K562 (cell line): ENCODE measurements at regions not wholly inside any gene's neighbourhood (a gene's known extent, or its start where the extent isn't known, plus 50 kb on each side); places are given as distances from the start of the nearest gene placed in this dataset.

Experiments used
- ATAC-seq: fragments of 200-7000 bp; cut with Tn5 transposase; 3 replicates; pipeline ENCODE4 v1.9.1; 2020; ENCODE audit warnings: moderate library complexity
- BruUV-seq: library from RNA; stranded (reverse); fragments of 400-500 nt; replicated peaks from 2 replicates; lab custom pipeline; 2021; lab: Mats Ljungman, UMichigan
- CTCF ChIA-PET: fragments of 300-600 bp; formaldehyde crosslinking; extraction: SDS; loops from one replicate; lab custom pipeline; 2021; ENCODE audit warnings: low intra/inter-chr PET ratio; lab: Yijun Ruan, JAX
- POLR2A ChIA-PET: fragments of 300-600, 350-650 bp; sonication (Branson Sonifier 250); formaldehyde crosslinking; extraction: SDS; loops from one replicate; lab custom pipeline; 2021; ENCODE audit warnings: antibody characterized with exemption, inconsistent platforms; lab: Yijun Ruan, JAX
- DNase-seq, 4 experiments: peaks; one replicate each; pipeline versions ENCODE4 v3.0.0 to v3.0.0-alpha.2; 2011 to 2018; ENCODE audit warnings: low spot score in 3 of 4, mixed read lengths in 3 of 4; ENCODE audit errors: extremely low read depth in 1 of 4
- FAIRE-seq: peaks from 2 replicates; lab custom pipeline; 2011; peaks lifted over from hg19 to GRCh38; lab: Jason Lieb, UNC
- H2AFZ ChIP-seq: 2 replicates; pipeline ENCODE4 v1.6.0; 2011; ENCODE audit warnings: low read depth, low read length, control low read depth, inconsistent platforms
- H3K27ac ChIP-seq: fragments of 200-600 bp; 3 replicates; pipeline ENCODE4 v1.8.0; 2011; ENCODE audit warnings: low read depth, mild to moderate bottlenecking, control low read depth, inconsistent platforms, low read length, moderate library complexity, mixed read lengths; ENCODE audit errors: extremely low read depth
- H3K27me3 ChIP-seq, 2 experiments: fragments of 300-600 bp in 1 of 2; 2 replicates in 1 of 2; 3 replicates in 1 of 2; pipeline versions ENCODE4 v1.6.0 to v1.8.0; 2011; ENCODE audit warnings: inconsistent platforms in 2 of 2, low read length in 2 of 2, mild to moderate bottlenecking in 1 of 2, mixed read lengths in 1 of 2, moderate library complexity in 1 of 2; ENCODE audit not compliant: control insufficient read depth in 2 of 2, insufficient read depth in 2 of 2
- H3K36me3 ChIP-seq: fragments of 300-600 bp; 3 replicates; pipeline ENCODE4 v1.8.0; 2011; ENCODE audit warnings: mild to moderate bottlenecking, low read length, inconsistent platforms; ENCODE audit not compliant: control insufficient read depth, insufficient read depth
- H3K4me1 ChIP-seq, 2 experiments: fragments of 200-600 bp in 1 of 2; replicated peaks in 1 of 2; 2 replicates in 1 of 2; 3 replicates in 1 of 2; pipeline versions ENCODE4 v1.5.1 to v1.8.0; 2011; ENCODE audit warnings: inconsistent platforms in 2 of 2, low read length in 2 of 2, mild to moderate bottlenecking in 1 of 2, mixed read lengths in 1 of 2, moderate library complexity in 1 of 2; ENCODE audit not compliant: control insufficient read depth in 2 of 2, insufficient read depth in 2 of 2
- H3K4me2 ChIP-seq: 2 replicates; pipeline ENCODE4 v1.6.1; 2011; ENCODE audit warnings: low read length, control low read depth, inconsistent platforms, mixed read lengths; ENCODE audit not compliant: insufficient read depth
- H3K4me3 ChIP-seq: fragments of 200-600 bp; sonication (generic), shearing (Covaris generic); 2 replicates; pipeline ENCODE4 v1.5.1; 2016; ENCODE audit warnings: control low read depth, inconsistent platforms
- H3K79me2 ChIP-seq: fragments of 200-600 bp; 3 replicates; pipeline ENCODE4 v1.8.0; 2011; ENCODE audit warnings: low read length, inconsistent platforms; ENCODE audit not compliant: control insufficient read depth, insufficient read depth
- H3K9ac ChIP-seq, 2 experiments: 2 replicates each; pipeline versions ENCODE4 v1.6.0 to v1.6.1; 2011; ENCODE audit warnings: low read depth in 2 of 2, low read length in 2 of 2, control low read depth in 1 of 2, inconsistent platforms in 1 of 2, mild to moderate bottlenecking in 1 of 2, mixed read lengths in 1 of 2; ENCODE audit not compliant: insufficient read depth in 1 of 2
- H3K9me1 ChIP-seq: one replicate; pipeline ENCODE4 v1.6.0; 2011; ENCODE audit warnings: inconsistent platforms, mild to moderate bottlenecking, low read length, moderate library complexity; ENCODE audit not compliant: control insufficient read depth, insufficient read depth
- H3K9me3 ChIP-seq: replicated peaks from 2 replicates; pipeline ENCODE4 v1.5.1; 2011; ENCODE audit warnings: low read depth, low read length, inconsistent platforms; ENCODE audit not compliant: control insufficient read depth, insufficient read depth
- H4K20me1 ChIP-seq: replicated peaks from 2 replicates; pipeline ENCODE4 v1.6.1; 2011; ENCODE audit warnings: low read length, inconsistent platforms, mixed read lengths; ENCODE audit not compliant: control insufficient read depth, insufficient read depth
- CHD1 ChIP-seq: fragments of 200-600 bp; sonication (generic); IDR thresholded peaks from one replicate; pipeline ENCODE4 v1.6.1; 2012; ENCODE audit warnings: mild to moderate bottlenecking, moderate library complexity, low read length, inconsistent platforms
- MGA ChIP-seq: fragments of 450-650 bp; IDR thresholded peaks from 2 replicates; pipeline ENCODE4 v1.6.1; 2016; ENCODE audit warnings: mild to moderate bottlenecking, moderate library complexity
- OTX1 ChIP-seq: fragments of 450-650 bp; formaldehyde crosslinking; IDR thresholded peaks from 2 replicates; pipeline ENCODE4 v1.4.0; 2022; ENCODE audit warnings: mild to moderate bottlenecking
- WGBS: fragments of 100-300 bp; shearing (Covaris generic); methylation state at CpG from one replicate; pipeline ENCODE4 v1.1.6; 2016; ENCODE audit warnings: low coverage, mixed read lengths; ENCODE audit not compliant: insufficient coverage; ENCODE audit errors: missing lambda C conversion rate; 5-methylcytosine and 5-hydroxymethylcytosine counted together
- in situ Hi-C: fragments of 300-500 bp; cut with MboI; formaldehyde crosslinking; loops from 4 replicates; pipeline ENCODE4 v1.15.0; 2018; ENCODE audit warnings: inconsistent platforms, mixed read lengths
- intact Hi-C: fragments of 100-400 bp; cut with micrococcal nuclease; formaldehyde crosslinking; loops from 2 replicates; pipeline ENCODE4 v1.14.2; 2022

GRCh38 chr16:64312980-64313379 is 808.9 kb downstream of the CDH11 start:
- Histone ChIP-seq H3K9ac (no peak overlapping the region), H3K27ac (no peak overlapping the region), H3K4me2 (no peak overlapping the region), H3K9me3 (no peaks in the 10 kb centered on the region), H3K27me3 (no peaks in the 10 kb centered on the region), H4K20me1 (no peaks in the 10 kb centered on the region), H3K79me2 (no peaks in the 10 kb centered on the region), H3K9me1 (no peaks in the 10 kb centered on the region), H2AFZ (no peak overlapping the region), H3K4me1 (no peaks in the 10 kb centered on the region), H3K36me3 (no peaks in the 10 kb centered on the region), H3K4me3 (no peak overlapping the region)
- ChIA-PET CTCF (no interaction called here), POLR2A (no interaction called here)
- no peak for FAIRE-seq
- intact Hi-C loops: no loop called here
- in situ Hi-C loops: no loop called here
- 0% methylated on average over 2 of the region's 2 CpGs for WGBS
- ATAC-seq: no peak
- DNase-seq: no peak
- no TSS peak for BruUV-seq
- TF ChIP-seq OTX1 (CRISPR knock-in tag) (no peak), MGA (no peak), CHD1 (no peak)
